ENCODE measurements at regions not wholly inside any gene's neighbourhood (a gene's known extent, or its start where the extent isn't known, plus 50 kb on each side); places are given as distances from the start of the nearest gene placed in this dataset.

DNA sequence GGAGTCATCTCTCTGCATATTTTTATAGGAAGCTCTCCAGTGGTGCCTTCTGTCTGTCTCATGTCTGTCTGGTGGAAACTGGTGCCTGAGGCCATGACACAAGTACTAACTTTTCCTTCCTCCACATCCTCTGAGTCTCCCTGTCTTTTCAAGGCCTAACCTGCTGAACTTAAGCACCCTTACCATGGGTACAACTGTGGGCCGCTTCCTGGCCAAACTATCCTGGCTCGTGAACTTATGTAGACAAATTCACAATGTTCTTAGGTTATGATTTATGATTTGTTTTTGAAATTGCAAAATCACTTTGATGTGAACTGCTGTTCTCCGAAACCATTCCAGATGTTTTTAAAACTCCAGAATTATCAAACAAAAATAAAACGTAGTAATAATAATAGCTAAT is 804.5 kb upstream of the POU3F3 start:
- no peak for DNase-seq

DNA sequence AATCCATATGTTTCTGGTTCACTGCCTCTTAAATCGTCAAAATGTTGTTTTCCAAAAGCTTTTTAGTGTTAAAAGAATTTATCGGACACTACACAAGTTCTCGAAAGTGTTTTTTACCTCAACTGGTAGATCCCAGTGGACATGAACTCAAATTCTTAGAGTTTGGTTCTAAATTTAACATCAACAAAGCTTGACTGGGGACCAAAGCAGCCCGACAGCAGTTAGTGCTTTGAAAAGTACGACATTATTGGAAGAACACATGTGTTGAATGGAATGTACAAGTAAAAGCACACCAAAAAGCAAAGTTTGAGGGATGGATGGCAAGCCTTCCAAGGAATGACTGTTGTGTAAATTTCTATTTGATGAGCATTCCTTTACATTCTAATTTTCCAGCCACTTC is 803.9 kb upstream of the POU3F3 start:
- no peak for DNase-seq

DNA sequence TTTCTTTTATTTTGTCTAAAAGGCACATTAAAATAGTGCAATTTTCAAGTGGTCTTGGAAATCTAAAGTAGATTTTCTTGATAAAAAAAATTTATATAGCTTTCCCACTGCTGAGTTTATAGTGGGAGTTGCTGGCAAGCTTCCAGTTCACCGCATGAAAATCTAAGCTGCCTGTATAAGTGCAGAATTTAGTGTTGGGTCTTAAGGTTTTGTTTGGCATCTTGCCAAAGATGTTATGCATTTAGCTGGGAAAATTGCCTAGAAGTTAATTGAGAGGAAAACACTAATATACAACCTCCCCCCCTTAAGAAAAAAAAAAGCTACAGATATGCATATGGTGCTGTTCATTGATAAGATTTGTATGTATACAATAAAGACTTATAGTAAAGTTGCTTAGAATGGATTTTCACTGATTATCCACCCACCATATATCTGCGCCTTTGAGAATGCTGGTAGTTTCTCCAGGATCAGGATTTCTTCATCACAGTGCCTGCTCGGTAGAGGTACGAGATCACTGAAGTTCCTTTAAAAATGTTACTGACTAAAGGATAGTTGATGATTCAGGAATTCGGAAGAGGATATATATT is 803.2 kb upstream of the POU3F3 start:
- DNase-seq: no peak

DNA sequence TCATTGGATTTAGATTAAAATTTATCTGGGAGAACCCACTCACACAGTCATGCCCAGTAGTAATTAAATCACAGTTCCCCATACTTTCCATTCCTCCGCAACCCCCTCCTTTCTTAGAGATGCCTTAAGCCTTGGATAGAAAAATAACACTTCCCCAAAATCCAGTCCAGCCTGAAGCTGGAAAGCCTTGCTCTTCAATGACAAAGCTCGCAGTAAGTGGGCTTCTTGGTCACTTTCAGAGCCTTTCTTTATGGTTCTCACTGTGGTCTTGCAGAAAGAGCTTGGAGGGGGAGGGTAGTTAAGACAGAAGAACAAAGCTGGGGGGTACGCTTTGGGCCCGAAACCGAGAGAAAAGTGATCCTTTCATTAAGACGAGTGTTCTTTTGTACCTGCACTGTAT is 802.1 kb upstream of the POU3F3 start:
- no peak for DNase-seq

DNA sequence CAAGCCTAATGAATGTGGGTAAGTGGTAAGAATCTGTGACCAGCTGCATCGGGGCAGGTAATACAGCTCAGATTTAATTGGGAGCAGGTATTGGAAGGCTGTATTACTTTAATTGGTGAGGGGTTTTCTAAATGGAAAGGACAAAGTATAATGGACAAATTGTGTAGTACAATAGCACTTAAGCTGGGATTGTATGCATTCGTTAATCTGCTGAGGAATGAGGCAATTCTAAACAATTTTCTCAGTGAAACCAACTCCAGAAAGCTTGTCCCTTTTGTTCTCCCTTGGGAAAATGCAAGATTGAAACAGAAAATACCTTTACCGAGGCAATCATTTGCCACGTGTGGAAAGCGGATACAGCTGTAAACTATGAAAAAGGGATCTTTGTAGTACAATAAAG is 801.6 kb upstream of the POU3F3 start:
- DNase-seq: no peak

DNA sequence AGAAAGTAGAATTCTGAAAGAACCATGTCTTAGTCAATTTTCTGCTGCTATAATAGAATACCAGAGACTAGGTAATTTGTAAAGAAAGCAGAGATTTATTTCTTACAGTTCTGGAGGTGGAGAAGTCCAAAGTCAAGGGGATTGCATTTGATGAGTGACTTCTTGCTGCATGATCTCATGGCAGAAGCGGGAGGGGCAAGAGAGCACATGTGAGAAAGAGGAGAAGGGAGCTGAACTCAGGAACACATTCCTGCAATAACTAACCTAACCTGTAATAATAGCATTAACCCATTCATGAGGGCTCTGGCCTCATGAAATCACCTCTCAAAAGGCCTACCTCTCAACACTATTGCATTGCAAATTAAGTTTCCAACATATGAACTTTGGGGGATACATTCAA is 797.5 kb upstream of the POU3F3 start:
- no peak for DNase-seq

DNA sequence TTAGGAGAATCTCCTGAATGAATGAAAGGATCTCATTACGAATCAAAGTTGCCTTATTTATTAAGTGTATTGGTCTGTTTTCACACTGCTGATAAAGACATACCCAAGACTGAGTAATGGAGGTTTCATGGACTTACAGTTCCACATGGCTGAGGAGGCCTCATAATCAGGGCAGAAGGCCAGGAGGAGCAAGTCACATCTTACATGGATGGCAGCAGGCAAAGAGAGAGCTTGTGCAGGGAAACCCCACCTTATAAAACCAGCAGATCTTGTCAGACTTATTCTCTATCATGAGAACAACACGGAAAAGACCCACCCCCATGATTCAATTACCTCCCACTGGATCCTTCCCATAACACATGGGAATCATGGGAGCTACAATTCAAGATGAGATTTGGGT is 785.2 kb upstream of the POU3F3 start:
- DNase-seq: no peak

DNA sequence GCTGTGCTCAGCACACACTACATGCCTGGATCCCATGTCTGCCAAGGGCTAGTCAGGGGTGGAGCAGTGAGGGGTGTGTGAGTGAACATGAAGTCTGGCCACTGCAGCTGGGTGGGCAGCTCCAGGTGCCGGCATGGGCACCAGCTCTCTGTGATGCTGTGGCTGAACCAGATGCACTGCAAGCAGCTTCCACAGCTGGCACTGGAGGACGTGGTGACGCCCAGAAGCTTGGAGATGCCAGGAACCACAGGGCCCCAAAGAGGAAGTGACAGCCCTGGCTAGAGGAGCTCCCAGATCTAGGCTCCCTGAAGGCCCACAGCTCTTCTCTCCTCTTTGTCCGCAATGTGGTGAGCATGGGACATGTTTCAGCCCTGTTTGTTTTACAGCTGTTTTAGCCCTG is 776.3 kb upstream of the POU3F3 start:
- DNase-seq: no peak

DNA sequence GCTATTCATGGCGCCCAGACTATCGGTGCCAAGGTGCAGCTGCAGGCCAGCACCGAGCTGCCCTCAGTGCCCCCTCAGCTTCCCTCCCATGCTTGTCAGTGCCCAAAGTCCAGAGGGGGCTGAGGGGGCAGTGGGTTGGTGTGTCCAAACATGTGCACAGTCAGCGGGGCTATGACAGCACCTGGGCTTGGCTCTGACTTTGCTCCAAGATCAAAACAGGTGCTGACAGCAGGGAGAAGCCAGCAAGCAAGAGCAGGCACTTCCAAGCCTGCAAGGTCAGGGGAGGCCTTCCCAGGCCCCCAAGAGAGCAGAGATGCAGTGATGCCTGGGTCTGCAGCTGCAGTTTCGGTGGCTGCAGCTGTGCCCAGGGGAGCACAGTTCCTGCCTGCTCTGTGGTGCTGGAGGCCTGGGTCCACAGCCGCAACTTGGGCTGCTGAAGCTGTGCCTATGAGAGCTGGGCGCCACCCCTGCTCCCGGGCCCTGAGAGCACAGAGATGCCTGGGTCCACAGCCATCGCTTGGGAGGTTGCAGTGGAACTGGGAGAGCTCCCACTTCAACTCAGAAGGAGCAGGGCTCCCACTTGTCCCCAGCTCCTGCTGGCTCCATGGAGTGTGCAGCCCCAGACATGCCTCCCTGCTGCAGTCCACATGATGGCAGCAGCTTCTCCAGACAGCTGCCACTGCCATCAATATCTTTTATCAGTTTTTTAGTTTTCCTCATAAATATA is 775.3 kb upstream of the POU3F3 start:
- DNase-seq: no peak

DNA sequence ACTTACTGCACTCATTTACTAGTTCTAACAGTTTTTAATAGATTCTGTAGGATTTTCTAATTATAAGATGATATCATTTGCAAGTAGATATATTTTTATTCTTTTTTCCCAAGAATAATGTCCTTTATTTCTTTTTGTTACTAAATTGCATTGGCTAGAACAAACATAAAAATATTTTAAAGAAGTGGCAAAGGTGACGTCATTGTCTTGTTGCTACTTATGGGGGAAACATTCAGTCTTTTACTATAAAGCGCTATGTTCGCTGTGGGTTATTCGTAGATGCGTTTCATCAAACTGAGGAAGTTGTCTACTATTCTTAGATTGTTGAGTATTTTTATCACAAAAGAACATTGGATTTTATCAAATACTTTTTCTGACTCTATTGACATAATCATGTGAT is 765.2 kb upstream of the POU3F3 start:
- DNase-seq: no peak

DNA sequence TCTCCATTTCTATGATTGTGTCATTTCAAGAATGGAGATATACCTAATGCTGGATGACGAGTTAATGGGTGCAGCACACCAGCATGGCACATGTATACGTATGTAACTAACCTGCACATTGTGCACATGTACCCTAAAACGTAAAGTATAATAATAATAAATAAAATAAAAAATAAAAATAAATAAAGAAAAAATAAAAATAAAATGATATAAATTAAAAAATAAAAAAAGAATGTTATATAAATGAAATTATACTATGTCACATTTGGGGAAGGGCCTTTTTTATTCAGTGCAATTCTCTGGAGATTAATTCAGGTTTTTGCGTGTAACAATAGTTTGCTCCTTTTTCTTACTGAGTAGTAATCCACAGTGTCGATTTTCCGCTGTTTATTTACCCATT is 763.5 kb upstream of the POU3F3 start:
- no peak for DNase-seq

DNA sequence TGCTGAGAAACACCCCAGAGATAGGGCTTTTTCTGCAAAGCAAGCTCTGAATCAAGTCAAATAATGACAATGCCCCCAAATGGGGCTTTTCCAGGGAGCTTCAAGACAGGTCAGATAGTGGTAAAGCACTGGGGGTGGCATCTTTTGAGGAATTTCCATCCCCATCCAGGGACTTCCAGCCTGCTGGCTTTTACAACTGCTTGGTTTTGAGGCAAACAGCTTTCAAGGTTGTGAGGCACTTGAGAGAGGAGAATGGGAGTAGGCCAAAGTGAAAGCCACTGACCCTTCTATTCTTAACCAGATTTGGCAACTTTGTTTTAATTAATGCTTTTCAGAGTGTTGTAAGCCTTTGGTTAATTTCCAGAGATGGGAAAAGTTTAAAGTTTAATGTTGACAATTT is 762.0 kb upstream of the POU3F3 start:
- DNase-seq: no peak

DNA sequence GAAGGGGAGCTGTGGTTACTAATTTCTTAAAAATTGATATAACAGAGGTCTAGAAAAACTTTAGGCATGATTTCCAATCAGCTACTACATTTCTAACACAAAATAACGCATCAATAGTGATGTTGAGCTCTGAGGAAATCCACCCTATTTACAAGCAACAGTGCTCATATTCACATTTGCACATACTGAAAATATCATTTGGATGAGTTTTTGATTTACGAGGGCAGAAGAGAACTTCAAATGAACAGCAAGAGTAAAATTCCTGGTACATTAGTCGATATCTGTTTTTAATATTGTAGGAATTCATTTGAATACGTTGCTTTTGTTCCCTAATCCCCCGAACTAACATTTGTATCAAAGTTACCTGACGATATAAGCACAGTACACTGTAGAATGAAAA is 761.0 kb upstream of the POU3F3 start:
- no peak for DNase-seq

DNA sequence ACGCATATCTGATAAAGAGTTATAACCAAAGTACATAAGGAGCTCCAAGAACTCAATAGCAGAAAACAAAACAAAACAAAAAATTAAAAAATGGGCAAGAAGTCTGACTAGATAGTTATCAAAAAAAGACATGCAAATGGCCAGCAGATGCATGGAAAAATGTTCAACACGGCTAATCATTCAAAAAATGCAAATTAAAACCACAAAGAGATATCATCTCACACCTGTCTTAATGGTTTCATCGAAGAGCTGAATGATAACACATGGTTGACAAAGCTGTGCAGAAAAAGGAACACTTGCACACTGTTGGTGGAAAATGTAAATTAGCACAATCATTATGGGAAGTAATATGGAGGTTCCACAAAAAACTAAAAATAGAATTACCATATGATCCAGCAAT is 751.3 kb upstream of the POU3F3 start:
- no peak for DNase-seq

DNA sequence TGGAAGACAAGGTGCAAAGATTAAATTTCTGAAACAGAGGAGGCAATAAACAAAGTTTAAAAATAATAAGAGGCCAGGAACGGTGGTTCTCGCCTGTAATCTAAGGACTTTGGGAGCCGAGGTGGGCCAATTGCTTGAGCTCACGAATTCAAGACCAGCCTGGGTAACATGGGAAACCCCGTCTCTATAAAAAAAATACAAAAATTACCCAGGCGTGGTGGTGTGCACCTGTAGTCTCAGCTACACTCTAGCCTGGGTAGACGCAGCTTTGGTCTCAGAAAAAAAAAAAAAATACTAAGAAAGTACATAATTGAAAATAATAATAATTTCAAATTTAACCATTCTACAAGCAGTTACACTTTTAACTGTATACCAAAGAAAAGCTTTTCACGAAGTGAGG is 744.6 kb upstream of the POU3F3 start:
- DNase-seq: no peak

DNA sequence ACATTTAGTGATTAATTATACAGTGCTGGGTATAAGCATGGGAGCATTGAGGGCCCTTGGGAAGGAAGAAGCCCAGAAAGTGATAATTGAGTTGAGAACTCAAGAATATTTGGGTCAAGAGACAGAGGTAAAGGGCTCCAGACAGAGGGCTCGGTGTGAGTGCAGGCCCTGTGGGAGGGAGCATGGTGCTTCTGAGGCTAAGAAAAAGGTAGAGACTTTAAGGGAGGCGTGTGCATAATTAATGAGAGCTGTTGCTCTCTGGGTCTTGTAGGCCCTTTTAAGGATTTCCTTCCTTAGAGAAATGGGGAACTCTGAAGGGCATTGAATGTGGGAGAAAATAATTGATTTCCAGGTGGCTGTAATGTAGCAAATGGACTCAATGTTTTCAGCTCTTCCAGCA is 735.0 kb upstream of the POU3F3 start:
- DNase-seq: no peak

DNA sequence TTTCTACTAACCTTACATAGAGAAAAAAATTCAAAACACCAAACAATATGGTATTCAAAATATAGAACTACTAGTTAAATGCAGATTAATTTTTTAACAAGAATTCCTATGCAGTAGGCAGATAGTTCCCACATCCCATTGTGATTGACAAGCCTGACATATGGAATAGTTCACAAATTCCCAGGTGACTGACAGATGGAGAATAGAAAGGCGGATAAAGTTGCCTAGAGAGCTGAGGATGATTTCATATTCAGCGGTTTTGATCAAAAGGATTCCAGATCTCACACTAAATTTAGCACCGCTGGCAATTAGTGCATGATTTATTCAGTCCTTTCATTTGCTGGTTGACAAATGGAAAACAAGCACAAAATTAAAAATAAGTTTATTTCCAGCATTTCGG is 733.7 kb upstream of the POU3F3 start:
- no peak for DNase-seq

DNA sequence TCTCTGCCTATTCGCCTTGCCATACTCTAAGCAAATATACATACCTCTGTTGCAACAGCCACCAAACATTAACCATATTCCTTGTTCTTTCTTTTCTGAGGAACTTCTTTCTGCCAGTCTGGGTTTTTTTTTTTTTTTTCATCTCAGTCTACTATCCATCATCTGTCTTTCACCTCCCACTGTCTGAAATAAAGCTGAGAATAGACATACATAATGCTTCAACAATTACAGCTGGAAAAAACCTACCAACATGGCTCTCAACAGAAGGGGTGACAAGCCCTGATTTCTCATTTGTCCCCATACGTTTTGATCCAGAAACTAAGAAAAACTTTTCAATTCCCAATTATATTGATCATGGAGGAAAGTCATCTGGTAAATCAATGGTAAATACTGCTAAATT is 728.8 kb upstream of the POU3F3 start:
- no peak for DNase-seq

DNA sequence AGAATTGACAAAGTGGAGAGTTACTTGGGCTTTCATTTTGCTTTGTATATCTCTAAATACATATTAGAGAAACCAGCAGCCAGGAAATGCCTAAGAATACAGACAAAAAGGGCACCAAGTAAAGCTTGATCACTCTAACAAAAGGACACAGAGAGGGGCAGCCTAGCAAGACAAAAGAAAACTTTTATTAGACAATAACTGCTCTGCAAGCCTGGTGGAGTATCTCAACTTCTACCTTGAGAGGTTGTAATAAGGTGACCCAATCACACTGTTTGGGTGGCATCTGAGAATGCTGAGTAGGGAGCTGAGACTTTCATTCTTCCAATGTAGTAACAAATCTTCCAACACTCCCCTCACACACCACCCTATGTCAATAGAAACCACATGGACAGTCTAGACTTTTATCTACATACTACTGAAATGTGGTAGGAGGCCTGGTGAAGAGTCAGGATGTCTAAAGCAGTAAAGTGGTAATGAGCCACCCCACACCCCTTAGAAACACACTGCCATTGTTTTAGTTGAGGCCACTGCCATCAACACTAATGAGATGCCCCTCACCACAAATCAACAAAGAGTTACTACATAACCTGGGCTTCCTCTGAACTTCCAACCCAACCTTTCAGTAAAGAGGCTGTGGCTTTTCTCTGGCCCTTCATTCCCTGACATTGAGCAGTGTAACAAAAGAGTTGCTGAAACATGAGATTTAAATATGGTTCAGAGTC is 726.7 kb upstream of the POU3F3 start:
- DNase-seq: no peak

DNA sequence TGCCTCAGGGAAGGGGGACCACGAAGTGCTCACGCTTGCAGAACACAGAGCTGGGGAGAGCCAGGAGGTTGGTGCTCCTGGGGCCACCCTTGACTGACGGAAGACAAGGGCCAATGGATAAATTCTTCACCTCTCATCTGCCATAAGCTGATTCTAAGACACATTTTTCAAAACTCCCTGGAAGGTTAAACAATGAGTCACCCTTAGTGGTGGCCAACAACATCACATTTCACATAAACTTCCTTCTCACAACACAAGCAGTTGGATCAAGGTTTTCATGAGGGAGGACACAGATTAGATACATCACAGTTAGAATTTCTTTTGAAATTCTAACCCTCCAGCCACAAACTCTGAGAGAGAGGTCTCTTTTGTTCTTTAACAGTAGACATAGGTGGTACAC is 713.6 kb upstream of the POU3F3 start:
- no peak for DNase-seq

DNA sequence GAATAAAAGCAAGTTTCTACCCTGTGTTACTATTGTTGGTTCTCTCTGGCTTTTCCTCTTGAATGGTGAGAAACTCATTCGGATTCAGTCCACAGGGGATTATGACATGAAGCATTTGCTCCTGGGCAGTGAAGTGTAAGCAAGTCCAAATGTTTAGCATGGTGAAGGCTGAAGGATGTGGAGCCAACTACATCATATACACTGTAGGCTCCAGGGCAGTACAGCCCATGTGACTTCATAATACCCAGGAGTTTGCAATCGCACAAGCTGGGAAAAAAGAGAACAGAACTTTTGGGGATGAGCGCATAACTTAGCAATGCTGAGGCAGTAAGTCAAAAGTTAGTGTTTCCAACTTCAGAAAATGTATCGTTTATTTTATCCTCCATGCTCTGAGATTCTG is 695.7 kb upstream of the POU3F3 start:
- DNase-seq: no peak

DNA sequence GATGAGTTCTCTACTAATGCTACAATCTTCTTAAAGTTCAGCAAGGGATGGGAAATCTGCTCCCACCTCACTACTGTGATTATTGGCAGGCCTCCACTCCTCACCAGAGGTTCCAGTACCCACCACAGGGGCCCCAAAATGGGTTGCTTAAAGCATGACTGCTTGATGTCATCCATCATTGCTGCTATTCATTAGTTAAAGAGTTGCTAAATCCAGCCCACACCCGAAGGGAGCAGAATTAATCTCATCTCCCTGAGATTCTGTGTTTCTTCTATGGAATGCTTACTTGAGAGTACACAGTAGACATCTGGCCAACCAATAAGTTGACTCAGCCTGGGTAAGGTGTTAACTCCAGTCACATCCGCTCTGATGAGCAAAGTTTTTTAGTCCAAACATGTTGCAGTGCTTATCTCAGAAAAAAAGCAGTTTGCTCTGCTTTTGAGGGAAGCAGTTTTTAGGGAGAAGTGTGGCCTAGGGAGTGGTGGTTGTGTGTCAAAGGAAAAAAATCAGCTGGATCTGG is 690.2 kb upstream of the POU3F3 start:
- DNase-seq: no peak

DNA sequence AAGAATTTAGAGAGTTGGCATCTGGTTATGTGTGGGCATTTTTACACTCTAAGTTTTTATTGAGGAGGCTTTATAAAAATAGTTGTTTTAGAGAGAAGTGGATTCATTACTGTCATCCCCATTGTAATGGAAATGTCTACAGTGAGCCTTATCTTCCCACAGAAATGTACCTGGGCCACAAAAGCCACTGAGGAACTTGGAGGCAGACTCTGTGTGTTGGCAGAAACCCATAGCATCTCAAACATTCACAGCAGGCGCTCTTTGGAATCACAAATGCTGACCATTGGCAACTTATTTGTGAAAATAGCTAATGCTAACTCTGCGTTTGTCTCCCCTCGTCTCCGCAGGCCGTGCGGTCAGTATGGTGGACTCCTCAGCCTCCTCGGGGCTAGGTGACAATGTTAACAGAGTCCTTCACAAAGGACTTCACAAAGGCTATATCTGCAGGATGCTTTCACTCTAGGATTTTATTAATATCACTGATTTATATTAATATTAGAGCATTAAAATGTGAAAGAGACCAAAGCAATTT is 689.1 kb upstream of the POU3F3 start:
- no peak for DNase-seq

DNA sequence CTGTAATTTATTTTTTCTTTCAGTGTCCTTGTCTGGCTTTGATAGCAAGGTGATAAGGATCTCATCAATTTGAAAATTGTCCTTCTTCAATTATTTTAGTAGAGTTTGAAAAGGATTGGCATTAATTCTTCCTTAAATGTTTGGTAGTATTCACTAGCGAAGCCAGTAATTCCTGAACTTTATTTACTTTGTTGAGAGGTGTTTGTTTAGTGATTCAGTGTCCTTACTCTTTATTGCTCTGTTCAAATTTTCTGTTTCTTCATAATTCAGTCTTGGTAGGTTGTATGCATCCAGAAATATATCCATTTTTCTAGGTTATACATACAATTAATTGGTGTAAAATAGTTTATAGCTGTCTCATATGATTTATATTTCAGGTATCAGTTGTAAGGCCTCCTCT is 676.7 kb upstream of the POU3F3 start:
- DNase-seq: no peak
